Stimulated activated CD8-positive, alpha-beta memory T cell treated with anti-CD3 and anti-CD28 coated beads, Interleukin-7, amount 100 ng/mL, for 1 hour (primary cell): ENCODE measurements at regions not wholly inside any gene's neighbourhood (a gene's known extent, or its start where the extent isn't known, plus 50 kb on each side); places are given as distances from the start of the nearest gene placed in this dataset.
A peak's percentile ranks its signal among the peaks of the same experiment; 100 is the strongest.

Experiments
- DNase-seq, 2 donors: peaks; one replicate each; pipeline ENCODE4 v3.0.0-alpha.2; 2020; ENCODE audit warnings: low read depth in 2 of 2

DNA sequence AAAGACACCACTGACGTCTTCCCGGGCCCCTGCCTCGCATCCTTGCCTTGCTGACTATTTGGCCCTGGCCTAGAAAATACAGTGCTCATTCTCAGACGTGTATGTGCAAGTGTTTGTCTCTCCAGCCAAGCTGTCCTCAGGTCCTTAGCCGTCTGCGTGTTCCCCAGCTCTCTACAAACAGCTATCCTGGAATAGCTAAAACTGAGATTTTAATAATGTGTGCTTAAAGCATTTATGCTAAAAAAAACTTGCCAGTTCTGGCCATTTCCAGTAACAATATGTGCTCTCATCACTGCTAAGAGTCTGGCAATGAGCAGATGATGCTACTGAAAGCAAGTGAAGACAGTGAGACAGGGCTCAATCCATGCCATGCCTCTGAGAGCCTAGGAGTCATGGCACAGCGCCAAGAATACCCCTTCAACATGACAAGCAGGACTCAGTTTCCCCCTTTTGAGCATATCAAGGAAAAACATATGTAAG, 55.7 kb downstream of the IRF2BP2 start:
- no peak for DNase-seq

DNA sequence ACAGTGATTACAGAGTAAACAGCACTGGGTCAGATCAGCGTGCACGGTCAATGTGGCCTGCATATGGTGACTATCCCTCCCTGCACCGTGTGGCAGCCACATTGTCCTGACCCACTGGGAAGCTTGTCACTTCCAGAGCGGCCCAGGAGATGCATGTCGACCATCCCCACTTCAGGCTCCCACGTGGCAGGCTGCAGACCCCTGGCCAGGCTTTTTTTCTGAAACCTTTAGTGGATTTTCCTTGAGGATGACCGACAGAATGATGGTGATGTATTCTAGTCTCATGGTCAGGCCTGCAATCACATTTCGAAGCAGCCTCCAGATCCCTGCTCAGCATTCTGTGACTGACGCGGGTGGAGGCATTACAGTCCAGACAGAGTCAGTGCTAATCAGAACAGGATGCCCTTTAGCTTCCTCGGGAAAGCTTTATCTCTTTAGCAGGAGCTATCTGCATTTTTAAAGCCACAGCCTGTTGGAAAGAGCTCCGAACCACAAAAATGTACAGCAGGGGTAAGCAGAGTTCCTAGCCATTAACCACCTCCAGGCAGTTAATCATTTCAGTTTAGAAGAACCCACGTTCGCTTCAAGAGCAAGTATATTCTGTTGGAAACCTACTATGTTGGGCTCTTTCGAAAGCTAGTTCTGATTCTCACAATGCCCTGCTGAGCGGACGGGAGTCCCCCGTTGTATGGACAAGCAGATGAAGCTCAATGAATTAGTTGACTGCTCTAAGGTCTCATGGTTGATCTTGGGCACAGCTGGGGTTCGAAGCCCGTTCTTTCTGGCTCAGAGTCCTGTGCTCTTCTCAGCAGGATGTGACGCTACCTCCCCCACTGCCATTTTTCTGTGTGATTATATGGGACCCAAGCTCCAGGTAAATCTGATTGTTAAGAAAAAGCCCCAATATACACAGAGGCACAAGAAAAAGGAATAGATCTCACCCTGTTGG, 56.5 kb downstream of the IRF2BP2 start:
- DNase-seq = no peak

DNA sequence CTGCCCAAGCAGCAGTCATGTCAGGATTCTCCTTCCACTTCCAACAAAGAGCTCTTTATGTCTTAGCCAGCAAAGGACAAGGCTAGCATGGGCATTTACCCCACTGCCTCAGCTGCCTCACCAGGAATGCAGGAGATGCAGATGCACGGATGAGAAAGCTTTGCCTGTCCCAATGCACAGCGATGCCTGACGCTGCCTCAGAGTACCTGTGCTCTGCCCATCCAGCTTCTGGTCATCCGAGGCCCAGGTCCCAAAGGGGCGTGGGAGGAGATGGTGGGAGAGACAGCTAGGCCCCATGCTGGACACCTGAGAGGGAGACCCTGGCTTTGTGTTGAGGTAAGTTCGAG, 59.0 kb downstream of the IRF2BP2 start:
- no peak for DNase-seq

DNA sequence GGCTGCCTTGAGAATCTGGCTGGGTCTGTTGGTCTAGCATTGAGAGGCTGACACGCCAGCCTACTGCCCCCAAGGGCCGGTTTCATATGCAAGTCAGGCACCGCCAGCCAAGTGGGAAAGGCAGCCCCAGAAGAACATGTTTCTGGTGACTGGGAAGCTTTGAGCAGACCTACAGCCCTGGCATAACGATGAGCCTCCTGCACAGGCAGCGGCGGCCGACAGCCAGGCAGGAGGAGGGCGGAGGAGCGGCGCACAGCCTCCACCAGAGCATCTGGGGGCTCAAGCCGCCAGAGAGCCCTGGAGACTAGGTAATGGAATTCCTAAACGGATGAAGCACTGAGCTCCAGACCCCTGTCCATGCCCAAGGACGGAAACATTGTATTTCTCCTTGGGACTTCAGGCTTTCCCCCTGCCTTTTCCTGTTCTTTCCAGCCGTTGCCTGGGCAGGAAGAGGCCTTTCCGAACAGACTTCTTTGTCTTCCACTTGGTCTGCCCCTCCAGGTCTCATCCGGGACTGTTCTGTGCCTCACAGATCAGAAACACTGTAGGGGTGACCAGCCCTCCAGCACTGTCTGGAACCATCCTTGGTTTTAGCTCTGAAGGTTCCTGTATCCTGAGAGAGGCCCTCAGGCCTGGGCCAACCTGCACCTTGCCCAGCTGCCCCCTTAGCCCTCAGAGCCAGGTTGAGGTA, 59.5 kb downstream of the IRF2BP2 start:
- DNase-seq = no peak

DNA sequence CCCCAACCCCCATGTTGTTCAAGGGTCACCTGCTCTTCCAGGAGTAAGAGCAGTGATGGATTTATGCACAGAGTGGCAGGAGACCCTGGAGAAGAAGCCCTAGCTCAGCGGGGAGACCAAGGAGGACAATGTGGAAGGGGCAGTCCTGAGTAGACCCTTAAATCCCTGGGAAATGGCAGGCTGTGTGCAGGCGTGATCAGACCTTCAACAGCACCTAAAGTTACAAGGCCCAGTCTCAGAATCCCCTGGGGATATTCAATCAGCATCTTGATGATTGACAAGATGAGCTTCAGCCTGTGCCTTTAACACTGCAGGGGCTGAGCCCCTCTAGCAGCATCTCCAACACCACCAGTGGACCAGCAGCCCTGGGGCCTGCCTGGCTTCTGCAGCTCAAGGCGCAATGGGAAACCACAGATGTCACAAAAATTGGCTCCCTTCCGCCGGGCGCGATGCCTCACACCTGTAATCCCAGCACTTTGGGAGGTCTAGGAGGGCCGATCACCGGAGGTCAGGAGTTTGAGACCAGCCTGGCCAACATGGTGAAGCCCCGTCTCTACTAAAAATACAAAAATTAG, 60.4 kb downstream of the IRF2BP2 start:
- no peak for DNase-seq

DNA sequence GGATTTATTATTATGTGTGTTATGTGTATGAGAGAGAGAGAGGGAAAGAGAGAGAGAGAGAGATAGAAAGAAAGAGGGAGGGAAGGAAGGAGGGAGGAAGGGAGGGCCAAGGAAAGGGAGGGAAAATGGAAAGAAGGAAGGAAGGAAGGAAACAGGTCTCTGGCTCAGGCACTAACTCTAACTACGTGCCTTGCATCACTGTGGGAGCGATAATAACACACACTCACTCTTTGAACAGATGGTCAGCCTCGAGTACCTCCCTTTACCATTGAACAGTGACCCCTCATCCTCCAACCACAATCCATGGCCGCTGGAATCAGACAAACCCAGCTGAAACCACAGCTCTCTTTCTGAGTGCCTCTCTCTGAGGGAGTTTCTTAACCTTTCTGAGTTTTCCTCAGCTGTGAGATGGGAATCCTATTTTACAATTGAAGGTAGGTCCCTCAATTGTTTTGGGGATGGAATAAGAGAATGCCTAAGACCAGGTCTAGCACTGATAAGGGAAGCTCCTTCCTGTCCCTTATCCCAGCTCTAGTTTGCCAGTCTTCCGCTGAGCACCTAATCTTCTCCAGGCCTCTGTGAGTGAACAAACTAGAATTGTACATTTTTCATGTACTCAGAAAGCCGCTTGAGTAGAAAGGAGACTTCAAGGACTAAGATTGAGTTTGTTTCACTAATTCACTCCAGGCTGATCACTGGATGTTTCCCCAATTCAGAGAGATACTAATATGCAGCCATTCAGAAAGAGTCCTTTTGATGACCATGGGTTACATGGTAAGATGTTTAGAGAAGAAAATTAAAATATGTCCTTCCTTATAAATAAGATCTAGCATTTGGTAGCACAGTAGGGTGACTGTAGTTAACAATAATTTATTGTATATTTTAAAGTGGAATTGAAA, 62.8 kb downstream of the IRF2BP2 start:
- DNase-seq = no peak

DNA sequence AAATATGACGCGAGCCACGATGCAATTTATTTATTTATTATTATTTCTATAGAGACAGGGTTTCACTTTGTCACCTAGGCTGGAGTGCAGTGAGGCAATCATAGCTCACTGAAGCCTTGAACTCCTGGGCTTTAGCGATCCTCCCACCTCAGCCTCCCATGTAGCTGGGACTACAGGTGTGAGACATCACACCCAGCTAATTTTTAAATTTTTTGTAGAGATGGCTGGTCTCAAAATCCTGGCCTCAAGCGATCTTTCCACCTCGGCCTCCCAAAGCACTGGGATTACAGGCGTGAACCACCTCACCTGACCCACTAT, 63.6 kb downstream of the IRF2BP2 start:
- DNase-seq = no peak

DNA sequence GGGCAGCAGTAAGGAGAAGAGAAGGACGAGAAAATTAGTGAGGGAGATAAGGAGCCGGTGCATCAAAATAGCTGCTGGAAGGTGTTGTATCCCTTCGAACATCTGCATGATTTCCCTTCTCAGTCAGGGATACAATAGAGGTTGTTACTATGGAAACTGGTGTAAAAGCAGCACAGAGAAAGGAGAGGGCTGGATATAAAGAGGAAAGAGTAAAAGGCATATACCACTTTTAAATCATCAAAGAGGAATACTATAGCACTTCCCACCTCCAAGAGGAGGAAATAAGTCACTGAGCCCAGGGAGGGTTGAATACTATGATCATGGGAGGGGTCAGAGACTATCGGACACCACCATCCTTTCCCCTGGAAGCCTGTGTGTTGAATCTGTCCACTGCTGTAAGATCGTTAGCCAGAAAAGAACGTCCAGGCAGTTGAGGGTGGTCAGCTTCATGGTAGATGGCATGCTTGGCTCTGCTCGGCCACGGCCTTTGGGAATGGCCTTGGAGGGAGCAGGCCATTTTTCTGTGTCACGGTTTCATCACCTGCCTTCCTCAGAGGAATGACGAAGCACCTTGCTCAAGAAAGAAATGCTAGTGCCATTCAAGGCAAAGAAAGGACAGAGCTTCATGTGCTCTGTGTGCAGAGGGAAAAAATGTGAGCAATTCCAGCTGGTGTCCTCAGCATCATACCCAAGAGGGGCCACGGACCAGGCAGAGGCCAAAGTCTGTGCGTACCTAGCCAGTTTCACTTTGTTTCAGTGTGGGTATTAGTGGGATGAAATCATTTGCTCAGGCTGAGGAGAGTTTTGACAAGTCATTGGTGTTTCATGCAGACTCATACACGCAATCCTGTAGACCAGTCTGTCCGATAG, 64.2 kb downstream of the IRF2BP2 start:
- DNase-seq = no peak

DNA sequence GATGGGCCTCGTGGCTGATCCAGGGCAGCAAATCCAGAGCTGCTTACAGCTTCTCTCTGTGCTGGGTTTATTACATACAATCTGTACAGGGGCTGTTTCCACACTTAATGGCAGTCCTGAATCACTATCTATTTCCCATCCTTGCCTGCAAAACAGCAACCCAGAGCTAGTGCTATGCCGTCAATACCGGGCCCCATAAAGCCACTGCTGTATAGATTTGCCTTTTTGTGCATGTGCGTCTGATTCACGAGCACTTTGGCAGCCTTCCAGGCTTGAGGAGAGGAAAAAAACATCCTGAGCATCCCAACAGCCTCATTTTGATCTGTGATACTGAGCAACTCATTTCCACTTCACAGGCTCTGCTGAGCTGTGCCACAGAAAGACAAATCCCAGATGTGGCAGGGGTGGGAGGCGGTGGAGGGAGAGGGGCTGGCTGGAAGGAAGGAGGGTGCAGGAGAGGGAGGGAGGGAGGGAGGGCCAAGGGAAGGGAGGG, 65.2 kb upstream of the TARBP1 start:
- DNase-seq = peak in 1 of 2 donors; percentile 6

DNA sequence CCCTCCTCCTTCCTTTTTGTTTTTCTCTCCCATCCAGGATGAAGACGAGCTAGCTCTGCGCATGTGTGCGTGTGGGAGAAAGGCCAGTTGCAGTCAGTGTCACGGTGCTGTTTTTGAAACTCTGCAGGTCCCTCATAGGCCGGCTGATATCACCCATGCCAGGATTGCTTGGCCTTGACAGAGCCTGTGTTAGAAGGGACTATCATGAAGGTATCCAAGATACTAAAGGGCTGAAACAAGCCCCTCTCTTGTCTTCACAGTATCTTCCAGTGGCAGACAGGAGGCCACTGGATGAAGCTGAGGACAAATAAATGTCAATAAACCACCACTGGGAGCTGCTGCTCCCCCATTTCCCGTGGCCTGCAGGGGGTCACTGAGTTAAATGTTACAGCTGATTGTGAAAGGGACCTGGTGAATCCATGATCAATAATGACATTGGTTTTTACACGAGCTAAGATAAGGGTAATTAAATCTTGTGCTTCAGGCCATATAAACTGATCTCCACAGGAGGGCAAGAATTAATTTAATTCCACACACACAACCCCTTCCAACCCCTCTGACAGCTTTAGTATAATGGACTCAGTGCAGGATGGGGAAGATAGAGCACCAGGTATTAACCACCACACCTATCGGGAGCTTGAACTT, 64.6 kb upstream of the TARBP1 start:
- no peak for DNase-seq

DNA sequence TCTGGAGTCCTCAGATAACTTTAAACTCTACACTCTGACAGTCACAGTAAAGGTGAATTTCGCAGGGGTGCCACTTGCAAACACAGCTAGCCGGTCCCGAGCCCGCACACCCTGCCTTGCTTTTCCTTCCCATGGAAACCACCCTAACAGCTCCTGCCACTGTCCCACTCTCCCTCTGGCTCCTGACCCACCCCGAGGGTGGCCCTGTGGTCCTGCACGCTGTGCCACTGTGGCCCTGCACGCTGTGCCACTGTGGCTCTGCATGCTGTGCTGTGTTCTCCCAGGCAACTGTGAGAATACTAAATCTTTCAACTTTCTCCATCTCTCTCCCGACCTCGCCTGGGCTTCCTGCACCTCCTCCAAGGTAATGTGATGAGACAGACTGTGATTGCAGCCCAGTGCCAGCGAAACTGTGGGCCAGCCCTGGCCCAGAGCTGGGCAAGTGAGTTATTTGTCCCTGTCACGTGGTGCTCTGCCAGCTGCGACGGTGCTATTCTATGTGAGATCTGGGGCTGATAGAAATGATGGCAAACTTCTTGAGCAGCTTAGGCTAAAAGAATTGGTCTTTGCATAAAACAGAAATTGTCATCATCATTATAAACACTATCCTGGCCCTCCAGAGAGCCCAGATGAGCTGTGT, 63.4 kb upstream of the TARBP1 start:
- DNase-seq = no peak

DNA sequence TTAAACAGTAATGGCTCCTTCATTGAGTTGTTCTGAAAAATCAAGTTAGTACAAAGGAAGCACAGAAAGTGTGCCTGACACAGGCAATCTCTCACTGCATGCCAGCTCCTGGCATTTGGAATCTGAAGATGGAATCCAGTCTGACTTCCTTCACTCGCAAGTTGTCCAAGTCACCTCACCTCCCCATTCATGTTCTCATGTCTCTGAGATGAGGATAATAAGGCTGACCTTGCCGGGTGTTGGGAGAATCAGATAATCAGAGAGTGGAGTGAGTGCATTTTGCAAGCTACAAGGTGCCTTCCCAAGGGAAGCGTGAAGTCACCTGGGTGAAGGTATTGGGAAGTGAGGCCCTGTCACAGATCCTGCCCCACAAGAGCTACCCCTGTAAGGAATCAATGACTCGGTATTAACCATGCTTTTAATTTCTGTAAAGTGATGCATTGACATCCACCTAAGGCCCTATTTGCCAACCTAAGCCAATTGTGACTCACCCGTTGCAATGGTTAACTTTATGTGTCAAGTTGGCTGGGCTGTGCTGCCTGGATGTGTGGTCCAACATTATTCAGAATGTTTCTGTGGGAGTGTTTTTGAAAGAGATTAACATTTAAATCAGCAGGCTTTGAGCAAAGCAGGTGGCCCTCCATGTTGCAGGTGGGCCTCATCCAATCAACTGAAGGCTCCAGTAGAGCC, 62.5 kb upstream of the TARBP1 start:
- no peak for DNase-seq

DNA sequence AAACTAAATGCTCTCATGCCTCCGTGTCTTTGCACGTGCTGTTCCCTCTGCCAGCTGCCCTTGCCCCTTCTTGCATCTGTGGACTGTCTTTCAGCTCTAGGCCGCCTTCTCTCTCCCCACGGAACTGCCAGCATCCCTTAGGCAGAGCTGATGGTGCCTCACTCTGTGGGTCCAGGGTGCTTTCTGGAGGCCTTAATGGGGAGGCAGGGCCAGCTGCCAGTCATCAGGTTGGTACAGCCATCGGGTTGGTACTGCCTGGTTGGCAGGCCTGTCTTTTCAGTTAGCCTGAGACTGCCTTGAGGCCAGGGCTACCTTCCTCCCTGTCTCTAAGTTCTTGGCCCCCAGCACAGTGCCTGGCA, 61.4 kb upstream of the TARBP1 start:
- no peak for DNase-seq

DNA sequence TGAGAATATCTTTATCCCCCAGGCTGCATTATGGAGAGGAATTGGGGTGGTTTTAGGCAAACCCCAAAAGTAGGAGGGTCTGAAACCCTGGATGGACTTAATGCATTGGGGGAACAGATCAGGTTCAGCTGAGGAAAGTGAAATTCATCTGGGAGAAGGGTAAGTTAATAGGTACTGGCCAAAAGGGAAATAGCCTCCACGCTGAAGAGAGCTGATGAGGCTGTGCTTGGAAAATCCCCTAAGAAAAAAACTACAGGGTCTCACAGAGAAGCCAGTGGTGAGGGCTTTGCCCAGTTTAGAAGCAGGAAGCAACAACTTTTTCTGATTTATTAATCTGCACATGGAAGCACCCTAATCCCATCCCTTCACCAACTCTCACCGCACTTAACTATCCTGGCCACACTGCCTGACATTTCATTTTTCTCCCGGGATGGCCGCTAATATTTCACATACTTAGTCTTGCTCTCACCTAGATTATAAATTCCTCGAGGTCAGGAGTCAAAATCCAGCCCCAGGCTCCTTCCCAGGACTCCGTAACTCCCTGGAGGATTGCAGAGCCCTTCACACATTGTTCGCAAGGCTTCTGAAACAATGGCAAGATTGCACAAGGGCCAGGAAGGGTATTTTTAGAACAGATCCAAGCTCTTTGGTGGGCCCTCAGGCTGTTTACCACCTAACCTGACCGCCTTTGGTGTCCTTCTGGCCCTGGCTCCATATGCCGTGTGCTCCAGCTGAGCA, 60.9 kb upstream of the TARBP1 start:
- DNase-seq = no peak

DNA sequence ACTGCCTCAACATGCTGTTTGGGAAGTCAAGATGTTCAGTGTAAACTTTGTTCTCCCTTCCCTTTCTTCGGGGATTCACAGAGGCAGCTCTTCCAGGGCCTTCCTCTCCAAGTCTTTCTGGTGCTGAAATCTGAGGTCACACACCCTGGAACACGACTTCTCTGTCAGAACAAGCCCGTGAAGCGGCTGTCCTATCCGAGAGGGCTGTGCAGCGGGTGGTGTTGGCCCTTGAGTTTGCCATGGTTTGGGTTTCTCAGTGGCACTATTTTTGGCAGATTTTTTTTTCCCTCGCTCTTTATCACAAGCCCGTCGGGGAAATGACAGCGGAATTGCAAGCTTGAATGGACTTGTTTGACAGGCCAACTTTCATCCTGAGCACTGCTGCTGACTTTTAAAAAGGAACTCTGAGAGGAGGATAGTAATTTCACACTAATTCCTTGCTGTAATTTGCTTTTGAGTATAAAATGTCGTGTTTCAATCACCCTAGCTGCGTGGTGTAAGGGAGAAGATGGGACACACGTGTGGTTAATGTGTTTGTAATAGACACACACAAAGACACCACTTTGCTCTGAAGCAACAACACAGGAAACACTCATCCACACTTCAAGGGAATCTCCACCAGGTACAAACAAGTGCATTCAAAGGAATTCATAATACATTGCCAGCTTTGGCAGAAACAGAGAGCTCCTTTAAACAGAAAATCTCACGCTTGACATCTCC, 60.1 kb upstream of the TARBP1 start:
- DNase-seq = no peak

DNA sequence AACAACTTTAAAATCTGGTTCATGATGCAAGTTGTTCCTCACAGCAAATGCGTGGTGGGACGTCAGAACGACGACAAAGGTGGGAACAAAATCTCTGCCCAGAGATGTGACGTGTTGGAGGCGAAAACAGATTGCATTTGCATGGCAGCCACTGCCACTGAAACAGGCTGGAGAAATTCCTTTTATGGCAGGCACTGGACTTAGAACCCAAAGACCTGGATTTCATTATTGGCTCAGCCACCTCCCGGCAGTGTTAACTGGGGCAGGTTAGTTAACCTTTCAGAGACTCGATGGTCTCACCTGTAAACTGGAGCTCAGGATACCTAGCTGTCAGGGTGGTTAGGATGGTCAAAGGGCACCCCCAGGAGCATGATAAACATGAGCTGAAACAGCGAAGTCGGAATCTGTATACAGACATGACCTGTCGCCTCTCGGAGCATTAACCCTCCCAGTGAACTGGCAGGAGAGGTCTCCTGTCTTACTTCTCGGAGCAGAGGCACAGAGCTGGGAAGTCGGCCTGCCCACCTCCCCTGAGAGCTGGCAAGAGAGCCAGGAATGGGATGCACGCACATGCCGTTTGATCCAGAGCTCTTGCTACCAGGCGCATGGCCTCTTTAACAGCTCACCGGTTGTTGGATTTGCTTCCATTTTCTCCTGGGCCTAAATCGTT, 59.2 kb upstream of the TARBP1 start:
- no peak for DNase-seq

DNA sequence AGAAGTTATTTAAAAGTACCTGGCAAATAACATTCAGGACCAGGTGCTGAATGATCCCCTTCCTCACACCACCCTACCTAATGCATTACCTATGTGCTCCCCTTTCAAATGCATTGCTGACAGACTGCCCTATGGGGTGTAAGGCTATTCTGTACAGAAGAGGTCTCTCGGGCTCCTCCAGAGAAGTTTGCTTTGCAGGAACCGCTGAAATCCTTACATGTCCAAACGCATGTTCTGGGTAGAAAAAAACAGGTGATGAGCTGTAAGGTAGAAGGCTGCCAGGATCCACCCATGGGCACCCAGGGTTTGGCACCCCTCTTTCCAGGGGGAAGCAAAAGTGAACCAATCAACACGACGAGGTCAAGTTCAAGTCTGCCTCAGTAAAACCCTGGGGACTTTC, 58.3 kb upstream of the TARBP1 start:
- DNase-seq = no peak
